OCI-LY3 (cell line): ENCODE measurements at regions not wholly inside any gene's neighbourhood (a gene's known extent, or its start where the extent isn't known, plus 50 kb on each side); places are given as distances from the start of the nearest gene placed in this dataset.

Experiments used
- H2AFZ ChIP-seq: fragments of 200-600, 300-600 bp; shearing (Covaris generic); 2 replicates; pipeline ENCODE4 v1.6.0; 2014; ENCODE audit warnings: antibody characterized with exemption, low read depth, low read length
- H3K27ac ChIP-seq: fragments of 200-600, 300-600 bp; sonication (generic); 2 replicates; pipeline ENCODE4 v1.5.1; 2014; ENCODE audit warnings: mild to moderate bottlenecking, low read length, moderate library complexity, mixed read lengths
- H3K27me3 ChIP-seq: fragments of 200-600, 300-600 bp; sonication (generic); 2 replicates; pipeline ENCODE4 v1.6.1; 2014; ENCODE audit warnings: low read depth, low read length, mixed read lengths
- H3K36me3 ChIP-seq: fragments of 200-600, 300-600 bp; sonication (generic); replicated peaks from 2 replicates; pipeline ENCODE3; 2014; ENCODE audit warnings: low read depth, low read length, mixed read lengths
- H3K4me1 ChIP-seq: fragments of 300-600, 200-600 bp; sonication (generic); 2 replicates; pipeline ENCODE4 v1.6.1; 2014; ENCODE audit warnings: low read length, mixed read lengths
- H3K4me2 ChIP-seq: fragments of 200-600, 300-600 bp; sonication (generic); 2 replicates; pipeline ENCODE4 v1.6.1; 2014; ENCODE audit warnings: low read length, mixed read lengths
- H3K4me3 ChIP-seq: fragments of 300-600, 200-600 bp; sonication (generic); 2 replicates; pipeline ENCODE4 v1.5.1; 2014; ENCODE audit warnings: antibody characterized with exemption, mild to moderate bottlenecking, low read length, moderate library complexity
- H3K79me2 ChIP-seq: fragments of 300-600, 200-600 bp; shearing (Covaris generic); 2 replicates; pipeline ENCODE4 v1.6.1; 2014; ENCODE audit warnings: mild to moderate bottlenecking, low read length, mixed read lengths
- H3K9ac ChIP-seq: fragments of 300-600, 200-600 bp; shearing (Covaris generic); 2 replicates; pipeline ENCODE4 v1.6.0; 2014; ENCODE audit warnings: mild to moderate bottlenecking, low read length, moderate library complexity
- H3K9me3 ChIP-seq: fragments of 200-600, 300-600 bp; shearing (Covaris generic); 2 replicates; pipeline ENCODE4 v1.6.1; 2014; ENCODE audit warnings: low read length, mixed read lengths; ENCODE audit not compliant: insufficient read depth
- H4K20me1 ChIP-seq: fragments of 200-600, 300-600 bp; sonication (generic); 2 replicates; pipeline ENCODE4 v1.6.1; 2016; ENCODE audit warnings: low read length, mixed read lengths; ENCODE audit not compliant: insufficient read depth
- EZH2phosphoT487 ChIP-seq: fragments of 200-600 bp; shearing (Covaris generic); IDR thresholded peaks from 2 replicates; pipeline ENCODE4 v1.6.1; 2018; ENCODE audit warnings: antibody characterized with exemption, mixed run types, low read depth
- TF ChIP-seq, protein P1 (sequence below): fragments of 200-600, 300-600 bp; sonication (generic); IDR thresholded peaks from 2 replicates; pipeline ENCODE4 v1.5.1; 2014; ENCODE audit warnings: antibody characterized with exemption, low read length, low read depth

DNA sequence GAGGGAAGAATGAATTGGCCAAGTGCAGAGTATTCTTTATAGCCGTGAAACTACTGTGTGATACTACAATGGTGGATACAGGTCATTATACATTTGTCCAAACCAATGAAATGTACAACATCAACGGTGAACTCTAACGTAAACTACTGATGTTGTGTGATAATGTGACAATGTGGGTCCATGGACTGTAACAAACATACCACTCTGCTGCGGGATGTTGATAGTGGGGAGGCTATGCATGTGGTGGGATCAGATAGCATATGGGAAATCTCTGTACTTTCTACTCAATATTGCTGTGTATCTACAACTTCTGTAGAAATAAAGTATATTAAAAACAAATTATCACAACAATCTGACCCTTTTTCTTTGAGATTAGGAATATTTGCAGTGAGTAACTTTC is 101.1 kb downstream of the TEX13C start:
- Histone ChIP-seq H3K4me1 (no peaks in the 10 kb centered on the region), H3K9me3 (no peaks in the 10 kb centered on the region), H3K4me3 (no peak overlapping the region), H3K27me3 (no peaks in the 10 kb centered on the region), H3K9ac (no peak overlapping the region), H3K4me2 (no peak overlapping the region), H3K27ac (no peak overlapping the region), H3K36me3 (no peaks in the 10 kb centered on the region), H3K79me2 (no peaks in the 10 kb centered on the region), H2AFZ (no peak overlapping the region), H4K20me1 (no peaks in the 10 kb centered on the region)
- TF ChIP-seq EZH2phosphoT487: no peak
- TF ChIP-seq, protein P1, sequence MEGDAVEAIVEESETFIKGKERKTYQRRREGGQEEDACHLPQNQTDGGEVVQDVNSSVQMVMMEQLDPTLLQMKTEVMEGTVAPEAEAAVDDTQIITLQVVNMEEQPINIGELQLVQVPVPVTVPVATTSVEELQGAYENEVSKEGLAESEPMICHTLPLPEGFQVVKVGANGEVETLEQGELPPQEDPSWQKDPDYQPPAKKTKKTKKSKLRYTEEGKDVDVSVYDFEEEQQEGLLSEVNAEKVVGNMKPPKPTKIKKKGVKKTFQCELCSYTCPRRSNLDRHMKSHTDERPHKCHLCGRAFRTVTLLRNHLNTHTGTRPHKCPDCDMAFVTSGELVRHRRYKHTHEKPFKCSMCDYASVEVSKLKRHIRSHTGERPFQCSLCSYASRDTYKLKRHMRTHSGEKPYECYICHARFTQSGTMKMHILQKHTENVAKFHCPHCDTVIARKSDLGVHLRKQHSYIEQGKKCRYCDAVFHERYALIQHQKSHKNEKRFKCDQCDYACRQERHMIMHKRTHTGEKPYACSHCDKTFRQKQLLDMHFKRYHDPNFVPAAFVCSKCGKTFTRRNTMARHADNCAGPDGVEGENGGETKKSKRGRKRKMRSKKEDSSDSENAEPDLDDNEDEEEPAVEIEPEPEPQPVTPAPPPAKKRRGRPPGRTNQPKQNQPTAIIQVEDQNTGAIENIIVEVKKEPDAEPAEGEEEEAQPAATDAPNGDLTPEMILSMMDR: no peak

DNA sequence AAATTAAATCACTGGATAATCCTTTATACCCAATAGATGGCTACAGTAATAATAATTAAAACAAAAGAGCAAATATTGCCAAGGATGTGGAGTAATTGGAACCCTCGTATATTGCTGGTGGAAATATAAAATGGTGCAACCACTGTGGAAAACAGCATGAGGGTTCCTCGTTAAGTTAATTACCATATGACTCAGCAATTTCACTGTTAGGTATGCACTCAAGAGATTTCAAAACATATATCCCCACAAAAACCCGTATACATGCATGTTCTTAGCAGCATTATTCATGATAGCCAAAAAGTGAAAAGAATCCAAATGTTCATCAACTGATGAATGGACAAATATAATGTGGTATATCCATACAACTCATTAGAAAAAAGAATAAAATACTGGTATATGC is 103.3 kb downstream of the TEX13C start:
- TF ChIP-seq EZH2phosphoT487: no peak
- TF ChIP-seq, protein P1: no peak
- Histone ChIP-seq H3K27me3 (no peaks in the 10 kb centered on the region), H2AFZ (no peak overlapping the region), H4K20me1 (no peaks in the 10 kb centered on the region), H3K9ac (no peak overlapping the region), H3K4me2 (no peak overlapping the region), H3K79me2 (no peaks in the 10 kb centered on the region), H3K9me3 (no peaks in the 10 kb centered on the region), H3K4me1 (no peaks in the 10 kb centered on the region), H3K4me3 (no peak overlapping the region), H3K36me3 (no peaks in the 10 kb centered on the region), H3K27ac (no peak overlapping the region)

DNA sequence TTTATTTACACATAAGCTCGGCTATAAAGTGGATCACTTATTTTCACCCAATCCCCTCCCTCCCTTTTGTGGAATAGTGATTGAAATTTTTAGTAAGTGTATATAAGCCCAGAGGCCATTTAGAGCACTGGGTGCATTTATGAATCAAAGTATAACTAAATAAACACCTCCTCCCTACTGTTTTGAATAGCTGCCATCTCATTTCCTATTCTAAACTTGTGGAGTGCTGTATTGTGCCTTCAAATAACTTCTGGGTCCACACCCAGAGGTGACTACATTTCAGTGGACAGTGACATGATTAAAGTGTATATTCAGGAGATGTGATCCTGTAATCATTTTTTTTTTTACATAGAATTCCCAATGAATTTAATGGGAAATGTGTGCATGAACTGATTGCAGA is 104.9 kb downstream of the TEX13C start:
- TF ChIP-seq, protein P1: no peak
- no peak for TF ChIP-seq EZH2phosphoT487
- H3K4me3 ChIP-seq: no peak overlapping the region
- no peak overlapping the region for H3K4me2 ChIP-seq
- no peaks in the 10 kb centered on the region for H3K9me3 ChIP-seq
- H3K79me2 ChIP-seq: no peaks in the 10 kb centered on the region
- H3K36me3 ChIP-seq: no peaks in the 10 kb centered on the region
- no peaks in the 10 kb centered on the region for H3K4me1 ChIP-seq
- H3K27ac ChIP-seq: no peak overlapping the region
- no peak overlapping the region for H2AFZ ChIP-seq
- H3K27me3 ChIP-seq: no peaks in the 10 kb centered on the region
- no peaks in the 10 kb centered on the region for H4K20me1 ChIP-seq
- no peak overlapping the region for H3K9ac ChIP-seq

DNA sequence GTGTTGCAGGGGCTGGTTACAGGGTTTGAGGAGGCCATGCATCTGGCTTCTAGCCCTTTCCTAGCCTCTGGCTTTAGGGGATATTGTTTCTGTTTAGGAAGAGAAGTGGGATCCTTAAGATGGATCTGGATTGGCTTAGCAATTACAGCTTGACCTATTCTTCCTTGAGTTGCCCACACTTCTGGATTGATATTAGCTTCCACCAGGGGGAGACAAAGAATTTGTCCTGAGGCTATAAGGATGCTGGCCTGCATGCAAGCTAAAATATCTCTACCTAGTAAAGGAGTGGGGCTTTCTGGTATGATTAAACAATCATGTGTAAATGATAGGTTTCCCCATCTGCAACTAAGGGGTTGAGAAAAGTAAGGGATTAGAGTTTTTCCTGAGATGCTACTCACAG is 117.2 kb downstream of the TEX13C start:
- Histone ChIP-seq H3K79me2 (no peaks in the 10 kb centered on the region), H3K9me3 (no peaks in the 10 kb centered on the region), H2AFZ (no peak overlapping the region), H3K36me3 (no peaks in the 10 kb centered on the region), H3K27me3 (no peaks in the 10 kb centered on the region), H3K9ac (no peak overlapping the region), H3K4me2 (no peak overlapping the region), H4K20me1 (no peaks in the 10 kb centered on the region), H3K4me3 (no peak overlapping the region), H3K27ac (no peak overlapping the region), H3K4me1 (peaks cover 3% of the 10 kb centered on the region; the same call in 1 of the 2 replicates)
- TF ChIP-seq, protein P1: peak; percentile 62
- TF ChIP-seq EZH2phosphoT487: no peak
